Prostate gland (tissue), 2 donors: ENCODE measurements at regions not wholly inside any gene's neighbourhood (a gene's known extent, or its start where the extent isn't known, plus 50 kb on each side); places are given as distances from the start of the nearest gene placed in this dataset.

Source experiments
- CTCF ChIP-seq, 4 experiments: fragments of 200-600 bp in 2 of 4; fragments of 450-650 bp in 2 of 4; sonication (generic) in 2 of 4; IDR thresholded peaks; 1 replicate in 3 of 4; 2 replicates in 1 of 4; pipeline ENCODE4 v1.5.1; 2016 to 2019; ENCODE audit warnings: antibody characterized with exemption in 4 of 4, mild to moderate bottlenecking in 2 of 4, moderate library complexity in 2 of 4
- POLR2A ChIP-seq: fragments of 450-650 bp; IDR thresholded peaks from one replicate; pipeline ENCODE4 v1.6.1; 2016; ENCODE audit warnings: antibody characterized with exemption, mild to moderate bottlenecking
- POLR2AphosphoS5 ChIP-seq: sonication (generic); formaldehyde crosslinking; IDR thresholded peaks from one replicate; pipeline ENCODE4 v1.6.1; 2017; ENCODE audit warnings: antibody characterized with exemption

GRCh38 chr5:148921350-148921749 lies 94.9 kb downstream of the ADRB2 start:
- TF ChIP-seq CTCF (IDR thresholded peaks at IDR 0.05) (no peak), POLR2A (no peak), POLR2AphosphoS5 (no peak)
